ENCODE measurements at regions not wholly inside any gene's neighbourhood (a gene's known extent, or its start where the extent isn't known, plus 50 kb on each side); places are given as distances from the start of the nearest gene placed in this dataset.
A peak's percentile ranks its signal among the peaks of the same experiment; 100 is the strongest.

DNA sequence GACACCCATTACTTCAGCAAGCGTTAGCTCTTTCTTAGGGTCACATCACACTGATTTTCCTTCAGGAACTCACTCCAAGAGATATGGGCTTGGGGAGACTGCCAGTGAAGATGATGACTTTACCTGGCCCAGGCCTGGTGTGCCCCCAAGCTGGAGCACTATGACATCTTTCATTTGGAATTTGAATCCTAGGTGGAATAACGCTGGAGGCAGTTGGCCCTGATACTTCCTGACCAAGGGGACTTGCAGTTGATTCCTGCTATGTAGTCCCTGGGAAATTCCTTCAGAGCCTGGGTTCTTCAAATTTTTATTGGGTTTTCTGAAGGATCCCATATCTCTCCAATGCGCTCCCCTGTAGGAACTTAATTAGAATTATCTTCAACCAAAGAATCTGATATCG is 114.9 kb upstream of the GUCA2B start:
- Histone ChIP-seq H3K36me3 (ENCODE audit: insufficient read depth, low read length) (no peaks in the 10 kb centered on the region), H3K27ac (no peak overlapping the region), H3K4me3 (no peak overlapping the region), H3K9me3 (ENCODE audit: low read depth, low read length) (no peaks in the 10 kb centered on the region), H3K9ac (ENCODE audit: insufficient read length) (no peak overlapping the region)
- DNase-seq (ENCODE audit: low read depth, low spot score): no peak
- no peak for TF ChIP-seq FOXP2 (optimal IDR thresholded peaks at IDR 0.05; ENCODE audit: control extremely low read depth, extremely low read length, insufficient read depth)
- TF ChIP-seq POLR2AphosphoS5 (IDR thresholded peaks at IDR 0.05; ENCODE audit: borderline replicate concordance, low read depth, low read length): no peak
- no peak for TF ChIP-seq EZH2 (IDR thresholded peaks at IDR 0.05)

DNA sequence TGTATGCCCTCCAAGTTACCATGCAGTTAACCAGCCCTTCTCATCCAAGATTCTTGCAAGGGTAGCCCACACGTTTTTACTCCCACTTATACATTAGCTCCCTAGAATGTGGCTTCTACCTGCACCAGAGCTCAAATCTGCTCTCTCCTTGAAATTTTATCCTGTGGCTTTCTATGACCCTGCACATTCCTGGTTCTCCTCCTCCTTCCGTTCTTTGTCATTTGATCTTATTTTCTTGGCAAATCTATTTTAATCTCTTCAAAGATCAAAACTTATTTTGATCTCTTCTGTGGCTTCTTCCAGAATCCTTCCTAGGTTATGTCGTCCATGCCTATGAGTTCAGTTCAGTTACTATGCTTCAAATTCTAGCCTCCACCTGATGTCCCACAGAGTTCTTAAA is 115.6 kb upstream of the GUCA2B start:
- Histone ChIP-seq H3K36me3 (ENCODE audit: insufficient read depth, low read length) (no peaks in the 10 kb centered on the region), H3K9me3 (ENCODE audit: low read depth, low read length) (no peaks in the 10 kb centered on the region), H3K4me3 (no peak overlapping the region), H3K9ac (ENCODE audit: insufficient read length) (no peak overlapping the region), H3K27ac (no peak overlapping the region)
- TF ChIP-seq EZH2 (IDR thresholded peaks at IDR 0.05) (no peak), POLR2AphosphoS5 (IDR thresholded peaks at IDR 0.05; ENCODE audit: borderline replicate concordance, low read depth, low read length) (no peak), FOXP2 (optimal IDR thresholded peaks at IDR 0.05; ENCODE audit: control extremely low read depth, extremely low read length, insufficient read depth) (no peak)
- no peak for DNase-seq (ENCODE audit: low read depth, low spot score)

GRCh38 chr1:42037161-42037560 is 116.0 kb upstream of the GUCA2B start:
- no peak overlapping the region for H3K4me3 ChIP-seq

GRCh38 chr1:42035830-42036604 is 117.2 kb upstream of the GUCA2B start:
- H3K4me3 ChIP-seq: peak overlapping the region; percentile 72
- H3K9me3 ChIP-seq (ENCODE audit: low read depth, low read length): no peaks in the 10 kb centered on the region
- no peak overlapping the region for H3K9ac ChIP-seq (ENCODE audit: insufficient read length)
- no peaks in the 10 kb centered on the region for H3K36me3 ChIP-seq (ENCODE audit: insufficient read depth, low read length)
- H3K27ac ChIP-seq: no peak overlapping the region
- no peak for DNase-seq (ENCODE audit: low read depth, low spot score)
- TF ChIP-seq POLR2AphosphoS5 (IDR thresholded peaks at IDR 0.05; ENCODE audit: borderline replicate concordance, low read depth, low read length) (no peak), FOXP2 (optimal IDR thresholded peaks at IDR 0.05; ENCODE audit: control extremely low read depth, extremely low read length, insufficient read depth) (no peak), EZH2 (IDR thresholded peaks at IDR 0.05) (no peak)

More at GRCh38 chr1:42037161-42037560, 116.0 kb upstream of the GUCA2B start:
- no peak for DNase-seq (ENCODE audit: low read depth, low spot score)
- no peaks in the 10 kb centered on the region for H3K36me3 ChIP-seq (ENCODE audit: insufficient read depth, low read length)
- H3K27ac ChIP-seq: no peak overlapping the region
- TF ChIP-seq EZH2 (IDR thresholded peaks at IDR 0.05) (no peak), FOXP2 (optimal IDR thresholded peaks at IDR 0.05; ENCODE audit: control extremely low read depth, extremely low read length, insufficient read depth) (no peak), POLR2AphosphoS5 (IDR thresholded peaks at IDR 0.05; ENCODE audit: borderline replicate concordance, low read depth, low read length) (no peak)
- no peaks in the 10 kb centered on the region for H3K9me3 ChIP-seq (ENCODE audit: low read depth, low read length)
- no peak overlapping the region for H3K9ac ChIP-seq (ENCODE audit: insufficient read length)

- no peak for TF ChIP-seq EZH2 (IDR thresholded peaks at IDR 0.05)
- DNase-seq (ENCODE audit: low read depth, low spot score): no peak
- H3K4me3 ChIP-seq: peak overlapping the region; percentile 76
- no peaks in the 10 kb centered on the region for H3K9me3 ChIP-seq (ENCODE audit: low read depth, low read length)
- no peak overlapping the region for H3K9ac ChIP-seq (ENCODE audit: insufficient read length)
- no peaks in the 10 kb centered on the region for H3K36me3 ChIP-seq (ENCODE audit: insufficient read depth, low read length)
- no peak overlapping the region for H3K27ac ChIP-seq
Measured at GRCh38 chr1:42035205-42035829, 116.6 kb upstream of the HIVEP3 start.

DNA sequence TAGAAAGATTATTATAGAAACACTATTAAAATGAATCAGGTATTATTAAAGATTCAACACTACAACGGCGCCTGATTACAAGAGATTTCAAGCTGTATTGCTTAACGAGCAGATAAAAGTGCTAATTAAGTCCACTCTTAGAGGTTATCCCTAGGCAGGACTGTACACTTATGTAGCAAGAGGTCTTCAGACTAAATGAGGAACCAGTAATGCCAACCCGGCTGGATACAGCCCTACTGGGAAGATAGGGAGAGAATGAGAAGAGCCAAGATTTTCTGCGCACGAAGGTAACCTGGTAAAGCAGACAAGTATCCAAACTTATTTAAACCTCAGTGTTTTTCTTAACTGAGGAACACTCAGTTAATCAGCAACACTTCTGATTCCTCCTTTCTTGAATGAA is 115.7 kb upstream of the HIVEP3 start:
- Histone ChIP-seq H3K4me3 (no peak overlapping the region), H3K36me3 (ENCODE audit: insufficient read depth, low read length) (no peaks in the 10 kb centered on the region), H3K9me3 (ENCODE audit: low read depth, low read length) (no peaks in the 10 kb centered on the region), H3K27ac (no peak overlapping the region), H3K9ac (ENCODE audit: insufficient read length) (no peak overlapping the region)
- TF ChIP-seq POLR2AphosphoS5 (IDR thresholded peaks at IDR 0.05; ENCODE audit: borderline replicate concordance, low read depth, low read length): no peak
- no peak for TF ChIP-seq FOXP2 (optimal IDR thresholded peaks at IDR 0.05; ENCODE audit: control extremely low read depth, extremely low read length, insufficient read depth)
- no peak for TF ChIP-seq EZH2 (IDR thresholded peaks at IDR 0.05)
- no peak for DNase-seq (ENCODE audit: low read depth, low spot score)

GRCh38 chr1:42033629-42034028 is 114.9 kb upstream of the HIVEP3 start:
- Histone ChIP-seq H3K27ac (no peak overlapping the region), H3K9ac (ENCODE audit: insufficient read length) (no peak overlapping the region), H3K4me3 (no peak overlapping the region), H3K9me3 (ENCODE audit: low read depth, low read length) (no peaks in the 10 kb centered on the region), H3K36me3 (ENCODE audit: insufficient read depth, low read length) (no peaks in the 10 kb centered on the region)
- DNase-seq (ENCODE audit: low read depth, low spot score): no peak
- TF ChIP-seq FOXP2 (optimal IDR thresholded peaks at IDR 0.05; ENCODE audit: control extremely low read depth, extremely low read length, insufficient read depth) (no peak), POLR2AphosphoS5 (IDR thresholded peaks at IDR 0.05; ENCODE audit: borderline replicate concordance, low read depth, low read length) (no peak), EZH2 (IDR thresholded peaks at IDR 0.05) (no peak)

DNA sequence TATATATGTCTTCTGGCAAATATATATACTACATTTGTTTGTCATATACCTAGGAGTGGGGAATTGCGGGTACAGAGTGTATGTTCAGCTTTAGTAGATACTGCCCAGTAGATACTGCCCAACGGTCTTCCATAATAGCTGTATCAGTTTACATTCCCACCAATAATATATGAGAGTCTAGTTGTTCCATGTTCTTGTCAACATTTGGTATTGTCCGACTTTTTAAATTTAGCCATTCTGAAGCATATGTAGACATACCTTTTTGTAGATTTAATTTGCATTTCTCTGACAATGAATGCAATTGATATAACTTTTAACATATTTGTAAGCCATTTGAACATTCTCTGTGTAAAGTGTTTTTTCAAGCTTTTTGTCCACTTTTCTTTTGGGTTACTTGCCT is 99.0 kb upstream of the HIVEP3 start:
- H3K9ac ChIP-seq (ENCODE audit: insufficient read length): no peak overlapping the region
- no peaks in the 10 kb centered on the region for H3K36me3 ChIP-seq (ENCODE audit: insufficient read depth, low read length)
- no peak overlapping the region for H3K27ac ChIP-seq
- H3K4me3 ChIP-seq: no peak overlapping the region
- TF ChIP-seq POLR2AphosphoS5 (IDR thresholded peaks at IDR 0.05; ENCODE audit: borderline replicate concordance, low read depth, low read length) (no peak), FOXP2 (optimal IDR thresholded peaks at IDR 0.05; ENCODE audit: control extremely low read depth, extremely low read length, insufficient read depth) (no peak), EZH2 (IDR thresholded peaks at IDR 0.05) (no peak)
- DNase-seq (ENCODE audit: low read depth, low spot score): no peak
- no peaks in the 10 kb centered on the region for H3K9me3 ChIP-seq (ENCODE audit: low read depth, low read length)

All from SK-N-MC (cell line).